ENCODE measurements at regions not wholly inside any gene's neighbourhood (a gene's known extent, or its start where the extent isn't known, plus 50 kb on each side); places are given as distances from the start of the nearest gene placed in this dataset.

DNA sequence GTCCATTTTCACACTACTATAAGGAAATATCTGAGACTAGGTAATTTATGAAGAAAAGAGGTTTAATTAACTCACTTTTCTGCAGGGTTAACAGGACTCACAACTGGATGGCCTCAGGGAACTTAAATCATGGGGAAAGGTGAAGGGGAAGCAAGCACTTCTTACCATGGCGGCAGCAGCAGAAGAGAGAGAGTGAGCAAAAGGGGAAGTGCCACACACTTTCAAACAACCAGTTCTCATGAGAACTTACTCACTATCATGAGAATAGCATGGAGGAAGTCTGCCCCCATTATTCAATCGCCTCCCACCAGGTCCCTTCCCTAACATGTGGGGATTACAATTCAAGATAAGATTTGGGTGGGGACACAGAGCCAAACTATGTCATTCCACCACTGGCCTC, 55.1 kb upstream of the NETO1 start:
- TF ChIP-seq, protein P1, sequence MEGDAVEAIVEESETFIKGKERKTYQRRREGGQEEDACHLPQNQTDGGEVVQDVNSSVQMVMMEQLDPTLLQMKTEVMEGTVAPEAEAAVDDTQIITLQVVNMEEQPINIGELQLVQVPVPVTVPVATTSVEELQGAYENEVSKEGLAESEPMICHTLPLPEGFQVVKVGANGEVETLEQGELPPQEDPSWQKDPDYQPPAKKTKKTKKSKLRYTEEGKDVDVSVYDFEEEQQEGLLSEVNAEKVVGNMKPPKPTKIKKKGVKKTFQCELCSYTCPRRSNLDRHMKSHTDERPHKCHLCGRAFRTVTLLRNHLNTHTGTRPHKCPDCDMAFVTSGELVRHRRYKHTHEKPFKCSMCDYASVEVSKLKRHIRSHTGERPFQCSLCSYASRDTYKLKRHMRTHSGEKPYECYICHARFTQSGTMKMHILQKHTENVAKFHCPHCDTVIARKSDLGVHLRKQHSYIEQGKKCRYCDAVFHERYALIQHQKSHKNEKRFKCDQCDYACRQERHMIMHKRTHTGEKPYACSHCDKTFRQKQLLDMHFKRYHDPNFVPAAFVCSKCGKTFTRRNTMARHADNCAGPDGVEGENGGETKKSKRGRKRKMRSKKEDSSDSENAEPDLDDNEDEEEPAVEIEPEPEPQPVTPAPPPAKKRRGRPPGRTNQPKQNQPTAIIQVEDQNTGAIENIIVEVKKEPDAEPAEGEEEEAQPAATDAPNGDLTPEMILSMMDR (IDR thresholded peaks at IDR 0.05; ENCODE audit: low read depth, low read length): no peak
- no peak for TF ChIP-seq EZH2phosphoT487 (IDR thresholded peaks at IDR 0.05; ENCODE audit: low read depth)

All from OCI-LY3 (cell line).